ENCODE measurements at regions not wholly inside any gene's neighbourhood (a gene's known extent, or its start where the extent isn't known, plus 50 kb on each side); places are given as distances from the start of the nearest gene placed in this dataset.

- no peak overlapping the region for H3K18ac ChIP-seq (ENCODE audit: low read depth, low read length)
- no peaks in the 10 kb centered on the region for H3K4me1 ChIP-seq (ENCODE audit: control insufficient read depth, insufficient read depth, low read length)
- no peaks in the 10 kb centered on the region for H3K27me3 ChIP-seq (ENCODE audit: control insufficient read depth, insufficient read depth, low read length)
- ATAC-seq (ENCODE audit: low read depth) (no peak), DNase-seq (no peak)
- no peak overlapping the region for H2BK20ac ChIP-seq (ENCODE audit: low read depth, low read length)
- no peak overlapping the region for H2AK9ac ChIP-seq (replicated peaks; ENCODE audit: low read depth, low read length, poor library complexity)
- H3K14ac ChIP-seq (replicated peaks; ENCODE audit: low read depth, low read length): no peak overlapping the region
- TF ChIP-seq, protein P1, sequence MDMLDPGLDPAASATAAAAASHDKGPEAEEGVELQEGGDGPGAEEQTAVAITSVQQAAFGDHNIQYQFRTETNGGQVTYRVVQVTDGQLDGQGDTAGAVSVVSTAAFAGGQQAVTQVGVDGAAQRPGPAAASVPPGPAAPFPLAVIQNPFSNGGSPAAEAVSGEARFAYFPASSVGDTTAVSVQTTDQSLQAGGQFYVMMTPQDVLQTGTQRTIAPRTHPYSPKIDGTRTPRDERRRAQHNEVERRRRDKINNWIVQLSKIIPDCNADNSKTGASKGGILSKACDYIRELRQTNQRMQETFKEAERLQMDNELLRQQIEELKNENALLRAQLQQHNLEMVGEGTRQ (IDR thresholded peaks at IDR 0.05; ENCODE audit: low read depth, low read length): no peak
- TF ChIP-seq BHLHE40 (IDR thresholded peaks at IDR 0.05; ENCODE audit: low read depth, low read length) (no peak), ELK1 (IDR thresholded peaks at IDR 0.05; ENCODE audit: borderline replicate concordance, low read depth, low read length) (no peak), MAFK (IDR thresholded peaks at IDR 0.05; ENCODE audit: low read depth, low read length) (no peak), CEBPB (IDR thresholded peaks at IDR 0.05; ENCODE audit: low read depth, low read length) (no peak), MAZ (IDR thresholded peaks at IDR 0.05; ENCODE audit: borderline replicate concordance, low read depth, low read length) (no peak), SMC3 (IDR thresholded peaks at IDR 0.05; ENCODE audit: low read depth, low read length) (no peak), POLR2A (IDR thresholded peaks at IDR 0.05; ENCODE audit: low read depth, low read length) (no peak), NFE2L2 (IDR thresholded peaks at IDR 0.05; ENCODE audit: low read depth, low read length) (no peak), RCOR1 (IDR thresholded peaks at IDR 0.05; ENCODE audit: insufficient replicate concordance, low read length) (no peak)
- 83% methylated on average over 1 of the region's 3 CpGs; no CpG with 5 or more reads in 1 of the 2 experiments for WGBS, 2 experiments (ENCODE audit: extremely low coverage in 2 of 2, insufficient read length in 1 of 2)
- H3K9me3 ChIP-seq (ENCODE audit: control insufficient read depth, insufficient read depth, low read length): no peaks in the 10 kb centered on the region
- ChIA-PET POLR2A (ENCODE audit: unreplicated experiment) (no interaction called here), CTCF (no interaction called here)
- H4K8ac ChIP-seq (ENCODE audit: low read depth in 2 of 2, low read length in 2 of 2): no peak overlapping the region
- dilution Hi-C loops (cut with HindIII; ENCODE audit: low sequenced_read_pairs, unreplicated experiment) (no loop called here), in situ Hi-C loops (cut with MboI; ENCODE audit: low sequenced_read_pairs) (no loop called here), intact Hi-C loops (cut with micrococcal nuclease) (no loop called here)
- H3K27ac ChIP-seq (ENCODE audit: insufficient read depth, low read length): no peak overlapping the region
- no peak overlapping the region for H4K5ac ChIP-seq (ENCODE audit: low read depth, low read length)
- no peak overlapping the region for H2BK15ac ChIP-seq (ENCODE audit: low read depth, low read length)
- H3K79me1 ChIP-seq (ENCODE audit: low read depth in 1 of 2, low read length in 2 of 2): no peaks in the 10 kb centered on the region
- no peak overlapping the region for H2AK5ac ChIP-seq (ENCODE audit: low read depth, low read length)
- no TSS peak for BruUV-seq (replicated peaks)
- H3K56ac ChIP-seq (ENCODE audit: extremely low read depth, insufficient read depth, low read length): no peak overlapping the region
- H3K9ac ChIP-seq (ENCODE audit: low read depth, low read length): no peak overlapping the region
- H2AFZ ChIP-seq (replicated peaks; ENCODE audit: low read length, poor library complexity): no peak overlapping the region
- H3K23ac ChIP-seq (ENCODE audit: low read depth, low read length): no peak overlapping the region
- no peak overlapping the region for H2BK5ac ChIP-seq (ENCODE audit: low read depth, low read length, poor library complexity, severe bottlenecking)
- H3K4ac ChIP-seq (ENCODE audit: low read depth, low read length): no peak overlapping the region
- no peak overlapping the region for H2BK120ac ChIP-seq (ENCODE audit: low read depth, low read length)
- H4K91ac ChIP-seq (ENCODE audit: insufficient read depth, low read depth, low read length): no peak overlapping the region
- H3K9me1 ChIP-seq (ENCODE audit: insufficient read depth, low read length): no peaks in the 10 kb centered on the region
- H3K36me3 ChIP-seq (ENCODE audit: control insufficient read depth, insufficient read depth, low read length): no peaks in the 10 kb centered on the region
- no peak overlapping the region for H3K4me3 ChIP-seq (ENCODE audit: insufficient read depth, low read depth, low read length)
- no peaks in the 10 kb centered on the region for H4K20me1 ChIP-seq (ENCODE audit: insufficient read depth, low read length)
- no peak overlapping the region for H3K4me2 ChIP-seq (ENCODE audit: low read depth, low read length)
Measured at GRCh38 chr12:41719214-41719613, 425.5 kb downstream of the GXYLT1 start.

Measured in IMR-90 (cell line).